HEK293T (cell line): ENCODE measurements at regions not wholly inside any gene's neighbourhood (a gene's known extent, or its start where the extent isn't known, plus 50 kb on each side); places are given as distances from the start of the nearest gene placed in this dataset.

Source experiments
- ARNT ChIP-seq: fragments of 450-650 bp; IDR thresholded peaks from 2 replicates; pipeline ENCODE4 v1.6.1; 2017; ENCODE audit warnings: mild to moderate bottlenecking
- LEF1 ChIP-seq: fragments of 450-650 bp; IDR thresholded peaks from 2 replicates; pipeline ENCODE4 v1.6.1; 2017; ENCODE audit warnings: mild to moderate bottlenecking, borderline replicate concordance
- SP1 ChIP-seq: fragments of 450-650 bp; IDR thresholded peaks from 2 replicates; pipeline ENCODE4 v1.6.1; 2017
- SUZ12 ChIP-seq: fragments of 450-650 bp; IDR thresholded peaks from 2 replicates; pipeline ENCODE4 v1.6.1; 2016; ENCODE audit warnings: mild to moderate bottlenecking
- TF ChIP-seq, protein P1 (sequence below): fragments of 450-650 bp; IDR thresholded peaks from 2 replicates; pipeline ENCODE4 v1.6.1; 2016

DNA sequence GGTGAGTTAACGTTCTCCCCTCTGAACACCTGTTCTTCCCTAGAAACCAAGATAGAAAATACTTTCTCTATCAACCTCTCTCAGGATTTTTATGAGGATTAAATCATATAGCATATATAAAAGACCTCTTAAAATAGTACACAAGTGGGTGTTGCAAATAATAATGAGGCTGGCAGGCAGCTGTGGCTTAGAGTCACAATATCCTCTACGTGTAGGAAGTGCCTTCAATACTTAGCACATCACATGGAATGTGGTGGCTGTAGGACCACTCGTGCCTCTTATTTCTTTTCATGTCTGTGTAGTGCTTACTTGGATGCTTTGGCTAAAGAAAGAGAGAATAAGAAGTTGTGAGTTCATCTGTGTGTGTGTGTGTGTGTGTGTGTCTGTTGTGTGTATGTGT lies 96.3 kb downstream of the PRLHR start:
- TF ChIP-seq, protein P1, sequence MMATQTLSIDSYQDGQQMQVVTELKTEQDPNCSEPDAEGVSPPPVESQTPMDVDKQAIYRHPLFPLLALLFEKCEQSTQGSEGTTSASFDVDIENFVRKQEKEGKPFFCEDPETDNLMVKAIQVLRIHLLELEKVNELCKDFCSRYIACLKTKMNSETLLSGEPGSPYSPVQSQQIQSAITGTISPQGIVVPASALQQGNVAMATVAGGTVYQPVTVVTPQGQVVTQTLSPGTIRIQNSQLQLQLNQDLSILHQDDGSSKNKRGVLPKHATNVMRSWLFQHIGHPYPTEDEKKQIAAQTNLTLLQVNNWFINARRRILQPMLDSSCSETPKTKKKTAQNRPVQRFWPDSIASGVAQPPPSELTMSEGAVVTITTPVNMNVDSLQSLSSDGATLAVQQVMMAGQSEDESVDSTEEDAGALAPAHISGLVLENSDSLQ = no peak
- TF ChIP-seq SP1 (no peak), ARNT (no peak), LEF1 (no peak), SUZ12 (no peak)
